ENCODE measurements at regions not wholly inside any gene's neighbourhood (a gene's known extent, or its start where the extent isn't known, plus 50 kb on each side); places are given as distances from the start of the nearest gene placed in this dataset.

DNA sequence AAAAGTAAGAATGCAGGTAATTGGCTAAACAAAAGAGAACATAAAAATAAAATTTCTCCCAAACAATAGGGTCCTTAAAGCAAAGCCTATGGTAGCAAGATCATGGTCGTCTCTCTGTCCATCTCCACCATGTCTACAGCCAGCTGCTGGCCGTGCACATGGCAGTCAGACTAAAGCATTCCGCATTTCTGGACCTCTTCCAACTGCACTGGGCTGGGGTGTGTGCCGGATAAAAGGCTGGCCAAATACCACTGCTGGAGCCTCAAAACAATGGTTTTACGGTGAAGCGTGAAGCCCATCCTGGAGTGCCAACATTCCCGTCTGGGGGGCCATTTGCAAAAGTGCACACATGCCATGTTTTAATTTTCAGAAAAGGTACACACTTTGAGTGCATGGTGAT, 74.8 kb upstream of the PIEZO2 start:
- TF ChIP-seq, protein P1, sequence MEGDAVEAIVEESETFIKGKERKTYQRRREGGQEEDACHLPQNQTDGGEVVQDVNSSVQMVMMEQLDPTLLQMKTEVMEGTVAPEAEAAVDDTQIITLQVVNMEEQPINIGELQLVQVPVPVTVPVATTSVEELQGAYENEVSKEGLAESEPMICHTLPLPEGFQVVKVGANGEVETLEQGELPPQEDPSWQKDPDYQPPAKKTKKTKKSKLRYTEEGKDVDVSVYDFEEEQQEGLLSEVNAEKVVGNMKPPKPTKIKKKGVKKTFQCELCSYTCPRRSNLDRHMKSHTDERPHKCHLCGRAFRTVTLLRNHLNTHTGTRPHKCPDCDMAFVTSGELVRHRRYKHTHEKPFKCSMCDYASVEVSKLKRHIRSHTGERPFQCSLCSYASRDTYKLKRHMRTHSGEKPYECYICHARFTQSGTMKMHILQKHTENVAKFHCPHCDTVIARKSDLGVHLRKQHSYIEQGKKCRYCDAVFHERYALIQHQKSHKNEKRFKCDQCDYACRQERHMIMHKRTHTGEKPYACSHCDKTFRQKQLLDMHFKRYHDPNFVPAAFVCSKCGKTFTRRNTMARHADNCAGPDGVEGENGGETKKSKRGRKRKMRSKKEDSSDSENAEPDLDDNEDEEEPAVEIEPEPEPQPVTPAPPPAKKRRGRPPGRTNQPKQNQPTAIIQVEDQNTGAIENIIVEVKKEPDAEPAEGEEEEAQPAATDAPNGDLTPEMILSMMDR (IDR thresholded peaks at IDR 0.05): no peak
- no peak for TF ChIP-seq POLR2A (IDR thresholded peaks at IDR 0.05)

All from Peyer's patch (tissue), 4 donors.